ENCODE measurements at regions not wholly inside any gene's neighbourhood (a gene's known extent, or its start where the extent isn't known, plus 50 kb on each side); places are given as distances from the start of the nearest gene placed in this dataset.

GRCh38 chr7:15086862-15087261 lies 184.3 kb upstream of the DGKB start:
- Histone ChIP-seq H3K36me3 (ENCODE audit: control insufficient read depth, insufficient read depth, low read length) (no peaks in the 10 kb centered on the region), H2AK5ac (ENCODE audit: low read depth, low read length) (no peak overlapping the region), H3K23ac (ENCODE audit: low read depth, low read length) (no peak overlapping the region), H2BK120ac (ENCODE audit: low read depth, low read length) (no peak overlapping the region), H3K18ac (ENCODE audit: low read depth, low read length) (no peak overlapping the region), H2BK15ac (ENCODE audit: low read depth, low read length) (no peak overlapping the region), H3K14ac (replicated peaks; ENCODE audit: low read depth, low read length) (no peak overlapping the region), H2AK9ac (replicated peaks; ENCODE audit: low read depth, low read length, poor library complexity) (no peak overlapping the region), H2BK20ac (ENCODE audit: low read depth, low read length) (no peak overlapping the region), H3K56ac (ENCODE audit: extremely low read depth, insufficient read depth, low read length) (no peak overlapping the region), H3K4me1 (ENCODE audit: control insufficient read depth, insufficient read depth, low read length) (no peaks in the 10 kb centered on the region), H3K27me3 (ENCODE audit: control insufficient read depth, insufficient read depth, low read length) (no peaks in the 10 kb centered on the region), H4K5ac (ENCODE audit: low read depth, low read length) (no peak overlapping the region), H2BK5ac (ENCODE audit: low read depth, low read length, poor library complexity, severe bottlenecking) (no peak overlapping the region), H3K4me2 (ENCODE audit: low read depth, low read length) (no peak overlapping the region), H3K9me3 (ENCODE audit: control insufficient read depth, insufficient read depth, low read length) (no peaks in the 10 kb centered on the region; the same call in 1 of the 2 replicates), H3K4ac (ENCODE audit: low read depth, low read length) (no peak overlapping the region), H3K79me1 (ENCODE audit: low read depth in 1 of 2, low read length in 2 of 2) (no peaks in the 10 kb centered on the region), H3K9ac (ENCODE audit: low read depth, low read length) (no peak overlapping the region), H3K9me1 (ENCODE audit: insufficient read depth, low read length) (no peaks in the 10 kb centered on the region), H4K8ac (ENCODE audit: low read depth in 2 of 2, low read length in 2 of 2) (no peak overlapping the region), H4K20me1 (ENCODE audit: insufficient read depth, low read length) (no peaks in the 10 kb centered on the region), H3K27ac (ENCODE audit: insufficient read depth, low read length) (no peak overlapping the region), H2AFZ (replicated peaks; ENCODE audit: low read length, poor library complexity) (no peak overlapping the region), H4K91ac (ENCODE audit: insufficient read depth, low read depth, low read length) (no peak overlapping the region), H3K4me3 (ENCODE audit: insufficient read depth, low read depth, low read length) (no peak overlapping the region)
- in situ Hi-C loops (cut with MboI; ENCODE audit: low sequenced_read_pairs) (no loop called here), dilution Hi-C loops (cut with HindIII; ENCODE audit: low sequenced_read_pairs, unreplicated experiment) (no loop called here), intact Hi-C loops (cut with micrococcal nuclease) (no loop called here)
- ChIA-PET POLR2A (ENCODE audit: unreplicated experiment) (no interaction called here), CTCF (no interaction called here)
- ATAC-seq (ENCODE audit: low read depth) (no peak), DNase-seq (no peak)
- TF ChIP-seq SMC3 (IDR thresholded peaks at IDR 0.05; ENCODE audit: low read depth, low read length) (no peak), FOS (IDR thresholded peaks at IDR 0.05; ENCODE audit: low read depth, low read length) (no peak), USF2 (IDR thresholded peaks at IDR 0.05; ENCODE audit: low read depth, low read length) (no peak), RCOR1 (IDR thresholded peaks at IDR 0.05; ENCODE audit: insufficient replicate concordance, low read length) (no peak), ELK1 (IDR thresholded peaks at IDR 0.05; ENCODE audit: borderline replicate concordance, low read depth, low read length) (no peak), MAFK (IDR thresholded peaks at IDR 0.05; ENCODE audit: low read depth, low read length) (no peak), CHD1 (IDR thresholded peaks at IDR 0.05; ENCODE audit: low read depth, low read length) (no peak), MXI1 (IDR thresholded peaks at IDR 0.05; ENCODE audit: borderline replicate concordance, low read depth, low read length) (no peak), POLR2A (IDR thresholded peaks at IDR 0.05; ENCODE audit: low read depth, low read length) (no peak), BHLHE40 (IDR thresholded peaks at IDR 0.05; ENCODE audit: low read depth, low read length) (no peak), RAD21 (IDR thresholded peaks at IDR 0.05; ENCODE audit: low read length) (no peak), CTCF (conservative IDR thresholded peaks at IDR 0.05; ENCODE audit: low read depth, low read length) (no peak), RFX5 (IDR thresholded peaks at IDR 0.05; ENCODE audit: low read depth, low read length) (no peak)
- WGBS, 2 experiments (ENCODE audit: extremely low coverage in 2 of 2, insufficient read length in 1 of 2) = 20% methylated on average over 1 of the region's 2 CpGs; no CpG with 5 or more reads in 1 of the 2 experiments
- no TSS peak for BruUV-seq (replicated peaks)

Measured in IMR-90 (cell line).